ENCODE measurements at regions not wholly inside any gene's neighbourhood (a gene's known extent, or its start where the extent isn't known, plus 50 kb on each side); places are given as distances from the start of the nearest gene placed in this dataset.

DNA sequence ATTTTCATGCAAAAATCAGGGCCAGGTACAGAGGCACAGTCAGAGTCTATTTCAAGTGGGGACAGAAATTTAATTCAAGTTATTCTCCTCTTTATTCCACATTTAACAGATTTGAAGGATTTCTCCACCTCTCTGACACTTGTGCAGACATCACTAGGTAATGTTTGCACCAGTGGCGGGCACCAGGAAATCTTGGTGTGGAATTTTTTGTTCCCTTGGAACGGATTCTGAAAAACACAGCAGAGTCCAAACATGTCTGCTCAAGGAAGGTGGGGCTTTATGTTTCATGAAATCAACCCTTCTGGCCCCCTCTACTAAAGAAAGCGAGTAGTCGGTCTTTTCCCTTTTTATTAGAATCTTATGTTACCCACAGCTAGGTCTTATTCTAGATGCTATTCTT is 271.2 kb upstream of the MDFIC2 start:
- TF ChIP-seq, protein P1, sequence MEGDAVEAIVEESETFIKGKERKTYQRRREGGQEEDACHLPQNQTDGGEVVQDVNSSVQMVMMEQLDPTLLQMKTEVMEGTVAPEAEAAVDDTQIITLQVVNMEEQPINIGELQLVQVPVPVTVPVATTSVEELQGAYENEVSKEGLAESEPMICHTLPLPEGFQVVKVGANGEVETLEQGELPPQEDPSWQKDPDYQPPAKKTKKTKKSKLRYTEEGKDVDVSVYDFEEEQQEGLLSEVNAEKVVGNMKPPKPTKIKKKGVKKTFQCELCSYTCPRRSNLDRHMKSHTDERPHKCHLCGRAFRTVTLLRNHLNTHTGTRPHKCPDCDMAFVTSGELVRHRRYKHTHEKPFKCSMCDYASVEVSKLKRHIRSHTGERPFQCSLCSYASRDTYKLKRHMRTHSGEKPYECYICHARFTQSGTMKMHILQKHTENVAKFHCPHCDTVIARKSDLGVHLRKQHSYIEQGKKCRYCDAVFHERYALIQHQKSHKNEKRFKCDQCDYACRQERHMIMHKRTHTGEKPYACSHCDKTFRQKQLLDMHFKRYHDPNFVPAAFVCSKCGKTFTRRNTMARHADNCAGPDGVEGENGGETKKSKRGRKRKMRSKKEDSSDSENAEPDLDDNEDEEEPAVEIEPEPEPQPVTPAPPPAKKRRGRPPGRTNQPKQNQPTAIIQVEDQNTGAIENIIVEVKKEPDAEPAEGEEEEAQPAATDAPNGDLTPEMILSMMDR (IDR thresholded peaks at IDR 0.05; ENCODE audit: borderline replicate concordance, extremely low read depth, low read length, poor library complexity, severe bottlenecking) = no peak
- TF ChIP-seq EZH2 (IDR thresholded peaks at IDR 0.05; ENCODE audit: borderline replicate concordance, low read depth, low read length, severe bottlenecking) = no peak
